GM03348 (cell line): ENCODE measurements at regions not wholly inside any gene's neighbourhood (a gene's known extent, or its start where the extent isn't known, plus 50 kb on each side); places are given as distances from the start of the nearest gene placed in this dataset.

ENCODE experiments used
- DNase-seq: peaks from one replicate; pipeline ENCODE4 v3.0.0; 2012; ENCODE audit warnings: low spot score

DNA sequence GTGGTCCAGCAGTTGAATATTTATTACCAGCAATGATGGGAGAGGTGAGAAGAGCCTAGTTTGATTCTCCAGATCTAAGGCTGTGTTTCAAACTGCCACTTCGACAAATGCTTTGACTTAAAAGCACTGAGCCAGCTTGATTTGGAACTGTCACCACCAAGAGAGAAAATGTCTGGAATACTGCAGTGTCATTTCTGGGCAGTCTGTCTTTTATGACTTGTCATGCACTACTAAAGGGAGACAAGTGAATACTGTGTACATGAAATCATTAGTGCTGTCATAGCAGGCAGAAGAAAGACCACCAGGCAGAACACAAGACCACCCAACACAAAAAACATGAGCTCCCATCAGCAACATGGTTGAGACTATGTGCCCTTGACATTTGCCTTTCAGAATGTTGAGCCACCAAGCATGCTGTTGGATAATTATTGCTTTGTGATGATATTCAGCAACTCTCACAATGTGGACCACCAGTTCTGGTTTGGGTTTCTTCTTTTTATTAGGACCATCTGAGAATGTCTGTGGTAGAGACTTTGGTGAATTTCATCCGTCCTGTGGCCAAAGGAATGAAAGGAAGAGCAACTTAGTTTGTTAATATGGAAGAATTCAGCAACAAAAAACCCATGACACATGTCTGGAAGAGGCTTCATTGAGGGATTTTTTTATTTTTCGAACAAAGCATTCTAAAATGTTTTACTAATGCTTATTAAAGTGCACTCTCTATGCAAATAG, 125.8 kb downstream of the NTMT2 start:
- no peak for DNase-seq

DNA sequence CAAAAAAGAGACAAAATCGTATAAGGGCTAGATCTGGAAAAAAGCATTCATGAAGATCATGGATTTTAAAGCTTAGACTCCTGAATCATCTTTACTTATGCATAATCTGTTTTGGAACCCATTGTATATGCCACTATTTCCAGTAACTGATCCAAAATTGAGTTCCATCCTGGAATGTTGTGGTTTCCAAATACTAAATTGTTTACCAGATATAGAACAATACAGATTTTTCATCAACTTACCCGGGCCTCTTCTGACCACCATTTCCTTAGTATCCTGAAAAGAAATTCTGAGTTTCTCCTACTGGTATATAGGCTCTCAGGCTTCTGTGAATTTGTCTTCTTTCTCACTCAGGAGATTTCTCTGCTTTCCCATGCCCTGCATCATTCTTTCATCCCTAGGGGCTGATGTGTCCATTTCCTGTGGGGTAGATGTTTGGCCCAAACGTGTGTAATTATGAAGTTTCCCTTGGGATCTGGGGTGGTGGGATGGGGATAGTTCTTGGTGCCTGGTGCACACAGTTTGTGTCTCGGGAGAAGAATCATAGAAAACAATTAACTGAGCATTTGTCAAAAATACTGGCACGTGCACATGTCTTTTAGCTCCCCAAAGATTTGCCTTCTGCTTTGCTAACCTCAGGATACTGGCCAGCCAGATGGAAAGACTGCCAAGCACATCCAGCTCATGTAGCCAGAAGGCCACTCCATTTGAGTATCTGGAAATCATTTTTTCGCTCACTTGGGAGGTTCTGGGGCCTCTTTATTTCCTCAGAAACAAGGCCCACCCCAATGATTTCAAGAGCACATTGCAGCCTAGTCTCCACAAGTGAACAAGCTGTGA, 127.8 kb downstream of the NTMT2 start:
- DNase-seq = peak; percentile 11

GRCh38 chr1:170274131-170274501, 128.4 kb downstream of the NTMT2 start:
- DNase-seq = peak; percentile 8

GRCh38 chr1:170277985-170278384, 132.2 kb downstream of the NTMT2 start:
- no peak for DNase-seq

DNA sequence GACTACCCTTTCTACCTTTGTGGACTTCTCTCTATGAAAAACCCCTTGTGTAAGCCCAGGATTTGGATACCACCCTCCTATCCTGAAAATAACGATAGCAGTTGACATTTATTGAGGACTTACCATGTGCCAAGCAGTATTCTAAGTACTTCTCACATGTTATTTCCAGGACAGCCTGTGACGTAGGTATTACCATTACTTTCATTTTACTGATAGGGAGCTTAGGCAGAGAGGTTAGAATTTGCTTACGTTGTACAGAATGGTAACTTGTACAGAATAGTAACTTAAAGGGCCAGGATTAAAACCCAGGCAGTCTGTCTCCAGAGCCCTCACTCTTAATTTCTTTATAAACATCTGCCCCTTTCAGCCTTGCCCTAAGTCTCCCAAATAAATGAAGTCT, 138.3 kb downstream of the NTMT2 start:
- no peak for DNase-seq

- no peak for DNase-seq
These were observed 138.8 kb downstream of the NTMT2 start for GRCh38 chr1:170284512-170284911.

GRCh38 chr1:170284951-170285350, 139.2 kb downstream of the NTMT2 start:
- no peak for DNase-seq

DNA sequence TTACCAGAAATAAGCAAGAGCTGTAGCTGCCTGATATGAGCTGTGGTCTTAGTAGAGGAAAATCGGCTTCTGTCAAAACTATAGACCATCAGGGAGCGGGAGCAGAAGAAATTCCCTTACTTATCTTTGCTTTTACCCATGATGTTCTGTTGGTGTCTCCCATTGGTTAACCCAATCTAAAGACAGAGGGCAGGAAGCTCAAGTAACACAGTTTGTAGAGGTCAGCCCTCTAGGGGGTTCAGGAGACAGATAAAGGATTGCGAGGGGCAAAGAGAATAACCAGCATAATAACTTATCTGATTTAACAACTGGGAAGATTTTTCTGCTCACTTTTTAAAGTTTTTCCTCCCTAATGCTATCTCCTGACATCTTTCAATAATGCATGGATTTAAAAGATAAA, 142.4 kb downstream of the NTMT2 start:
- no peak for DNase-seq

DNA sequence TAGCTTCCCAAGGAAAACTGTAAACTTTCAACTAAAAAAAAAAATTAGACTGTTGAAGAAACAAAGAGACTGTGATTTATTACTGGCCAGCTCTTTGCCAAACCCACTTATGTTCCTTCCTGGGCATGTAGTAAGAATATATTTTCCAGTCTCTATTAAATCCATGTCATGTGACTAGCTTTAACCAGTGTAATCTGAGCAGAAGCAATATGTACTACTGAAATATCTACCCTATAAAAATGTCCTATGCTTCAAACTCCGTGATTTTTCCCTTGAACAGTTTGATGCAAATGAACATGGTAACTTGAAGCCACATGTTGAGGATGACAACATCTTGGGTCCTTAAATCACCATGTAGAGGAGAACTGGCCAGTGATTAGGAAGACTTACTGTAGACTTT, 144.5 kb downstream of the NTMT2 start:
- DNase-seq = no peak

- DNase-seq = no peak
These were observed 145.2 kb downstream of the NTMT2 start for GRCh38 chr1:170290991-170291390.

GRCh38 chr1:170291516-170291915, 145.8 kb downstream of the NTMT2 start:
- no peak for DNase-seq

DNA sequence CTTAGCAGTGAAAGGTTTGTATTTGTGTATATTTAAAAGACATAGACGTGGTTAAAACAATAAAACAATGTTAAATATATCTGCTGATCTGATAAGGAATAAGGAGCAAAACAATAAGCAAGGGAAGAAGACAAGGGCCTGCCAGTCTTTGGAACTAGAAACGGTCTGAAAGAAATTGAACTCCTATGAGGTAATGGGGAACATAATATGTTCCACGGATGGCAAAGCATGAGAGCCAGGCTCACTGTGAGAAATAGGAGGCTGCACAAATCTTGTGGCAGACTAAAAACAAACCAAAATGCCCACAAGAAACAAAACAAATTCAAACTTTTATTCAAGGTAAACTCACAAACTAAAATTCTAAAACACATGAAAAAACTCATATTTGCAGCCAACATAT, 150.5 kb downstream of the NTMT2 start:
- DNase-seq = no peak

DNA sequence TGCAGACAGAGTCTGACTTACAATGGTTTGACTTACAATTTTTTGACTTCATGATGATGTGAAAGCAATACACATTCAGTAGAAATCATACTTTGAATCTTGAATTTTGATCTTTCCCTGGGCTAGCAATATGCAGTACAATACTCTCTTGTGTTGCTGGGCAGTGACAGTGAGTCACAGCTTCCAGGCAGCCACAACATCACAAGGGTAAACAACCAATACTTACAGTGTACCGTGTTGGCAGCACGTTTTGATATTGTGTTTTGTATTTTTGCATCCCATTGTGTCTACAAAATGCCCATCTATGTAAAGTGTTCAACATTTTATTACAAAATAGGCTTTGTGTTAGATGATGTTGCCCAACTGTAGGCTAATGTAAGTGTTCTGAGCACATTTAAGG, 150.9 kb downstream of the NTMT2 start:
- DNase-seq = no peak

- no peak for DNase-seq
These were observed 155.8 kb downstream of the NTMT2 start for GRCh38 chr1:170301596-170301995.

DNA sequence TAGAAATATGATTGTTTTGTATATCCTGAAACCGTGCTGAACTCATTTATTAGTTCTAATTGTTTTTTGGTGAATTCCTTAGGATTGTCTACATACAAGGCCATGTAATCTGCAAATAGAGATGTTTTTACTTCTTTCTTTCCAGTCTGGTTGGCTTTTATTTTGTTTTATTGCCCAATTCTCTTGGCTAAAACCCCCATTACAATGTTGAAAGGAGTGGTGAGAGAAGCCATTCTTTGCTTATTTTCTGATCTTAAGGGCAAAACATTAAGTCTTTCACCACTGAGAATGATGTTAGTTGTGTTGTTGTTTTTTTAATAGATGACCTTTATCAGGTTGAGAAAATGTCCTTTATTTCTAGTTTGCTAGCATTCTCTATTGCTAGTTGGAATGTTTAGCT, 157.3 kb downstream of the NTMT2 start:
- DNase-seq = no peak

- DNase-seq = no peak
These were observed 160.2 kb downstream of the NTMT2 start for GRCh38 chr1:170305777-170306512.

- DNase-seq = no peak
These were observed 160.8 kb downstream of the NTMT2 start for GRCh38 chr1:170306513-170306910.

- no peak for DNase-seq
These were observed 161.2 kb downstream of the NTMT2 start for GRCh38 chr1:170306948-170307347.

- no peak for DNase-seq
These were observed 161.7 kb downstream of the NTMT2 start for GRCh38 chr1:170307426-170307825.

GRCh38 chr1:170309389-170310013, 163.7 kb downstream of the NTMT2 start:
- DNase-seq = peak; percentile 84

GRCh38 chr1:170310014-170310405, 164.3 kb downstream of the NTMT2 start:
- no peak for DNase-seq

DNA sequence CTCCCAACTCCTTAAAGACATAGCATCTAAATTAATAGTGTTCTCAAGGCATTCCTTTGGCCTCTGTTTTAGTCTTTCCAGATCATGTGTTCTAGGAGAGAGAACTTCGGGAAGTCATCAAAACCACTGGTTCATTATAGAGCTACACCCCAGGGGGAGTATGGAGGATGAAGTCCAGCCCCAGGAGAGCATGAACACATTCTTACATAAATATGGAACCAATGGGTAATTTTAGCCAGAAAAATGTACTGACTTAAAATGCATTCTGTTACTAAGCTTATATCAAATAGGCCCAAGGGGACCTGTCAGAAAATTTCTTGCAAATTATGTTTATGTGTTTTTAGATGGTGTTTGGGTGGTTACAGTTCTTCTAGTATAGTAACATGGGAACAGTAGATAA, 165.2 kb downstream of the NTMT2 start:
- DNase-seq = no peak
